RWPE2 (cell line): ENCODE measurements at regions not wholly inside any gene's neighbourhood (a gene's known extent, or its start where the extent isn't known, plus 50 kb on each side); places are given as distances from the start of the nearest gene placed in this dataset.

Experiments
- ATAC-seq: fragments of 200-7000 bp; cut with Tn5 transposase; 3 replicates; pipeline ENCODE4 v1.9.1; 2021; ENCODE audit warnings: low read depth
- DNase-seq: peaks from one replicate; pipeline ENCODE4 v3.0.0-alpha.2; 2020; ENCODE audit warnings: low spot score
- H3K27ac ChIP-seq: fragments of 450-650 bp; 2 replicates; pipeline ENCODE4 v1.5.1; 2017; ENCODE audit warnings: mild to moderate bottlenecking; ENCODE audit not compliant: poor library complexity, severe bottlenecking
- H3K27me3 ChIP-seq: fragments of 250-450 bp; sonication (Bioruptor Pico); 2 replicates; pipeline ENCODE4 v1.5.1; 2021; ENCODE audit warnings: mild to moderate bottlenecking, moderate library complexity; ENCODE audit not compliant: insufficient read depth, poor library complexity, severe bottlenecking
- H3K36me3 ChIP-seq: fragments of 250-450 bp; sonication (Bioruptor Pico); 2 replicates; pipeline ENCODE4 v1.5.1; 2020; ENCODE audit warnings: low read depth, mild to moderate bottlenecking, moderate library complexity
- H3K4me1 ChIP-seq: fragments of 250-450 bp; sonication (Bioruptor Pico); 2 replicates; pipeline ENCODE4 v1.5.1; 2021; ENCODE audit warnings: mild to moderate bottlenecking, moderate library complexity; ENCODE audit not compliant: insufficient read depth, poor library complexity, severe bottlenecking
- H3K4me3 ChIP-seq: fragments of 250-450 bp; sonication (Bioruptor Pico); 2 replicates; pipeline ENCODE4 v1.5.1; 2021; ENCODE audit warnings: mild to moderate bottlenecking, moderate library complexity; ENCODE audit not compliant: severe bottlenecking
- H3K9me3 ChIP-seq: fragments of 250-450 bp; sonication (Bioruptor Pico); 2 replicates; pipeline ENCODE4 v1.5.1; 2021; ENCODE audit warnings: mild to moderate bottlenecking, moderate library complexity; ENCODE audit not compliant: severe bottlenecking
- TF ChIP-seq, protein P1 (sequence below): fragments of 450-650 bp; IDR thresholded peaks from one replicate; pipeline ENCODE4 v1.5.1; 2017; ENCODE audit warnings: mild to moderate bottlenecking, moderate library complexity; ENCODE audit not compliant: poor library complexity, severe bottlenecking

DNA sequence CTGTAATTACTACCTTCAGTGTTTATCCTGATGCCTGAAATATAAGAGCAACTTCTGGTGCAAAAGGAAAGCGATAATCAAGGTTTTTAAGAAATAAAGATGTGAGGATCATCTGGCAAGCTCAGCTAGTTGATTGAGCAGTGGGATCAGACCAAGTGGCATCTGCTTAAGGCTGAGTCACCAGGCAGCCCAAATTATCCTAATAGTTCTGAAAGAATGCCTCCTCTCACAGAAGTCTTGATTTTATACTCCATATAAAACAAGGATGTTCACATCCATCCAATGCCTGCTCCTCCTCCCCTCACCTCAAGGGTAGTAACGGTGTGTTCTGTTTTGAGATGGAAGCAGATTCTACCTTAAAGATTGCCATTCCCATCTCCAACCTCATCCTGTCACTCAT is 134.5 kb upstream of the RASGEF1B start:
- H3K27me3 ChIP-seq = no peaks in the 10 kb centered on the region
- DNase-seq (no peak), ATAC-seq (no peak)
- peaks cover 3% of the 10 kb centered on the region for H3K4me1 ChIP-seq
- TF ChIP-seq, protein P1, sequence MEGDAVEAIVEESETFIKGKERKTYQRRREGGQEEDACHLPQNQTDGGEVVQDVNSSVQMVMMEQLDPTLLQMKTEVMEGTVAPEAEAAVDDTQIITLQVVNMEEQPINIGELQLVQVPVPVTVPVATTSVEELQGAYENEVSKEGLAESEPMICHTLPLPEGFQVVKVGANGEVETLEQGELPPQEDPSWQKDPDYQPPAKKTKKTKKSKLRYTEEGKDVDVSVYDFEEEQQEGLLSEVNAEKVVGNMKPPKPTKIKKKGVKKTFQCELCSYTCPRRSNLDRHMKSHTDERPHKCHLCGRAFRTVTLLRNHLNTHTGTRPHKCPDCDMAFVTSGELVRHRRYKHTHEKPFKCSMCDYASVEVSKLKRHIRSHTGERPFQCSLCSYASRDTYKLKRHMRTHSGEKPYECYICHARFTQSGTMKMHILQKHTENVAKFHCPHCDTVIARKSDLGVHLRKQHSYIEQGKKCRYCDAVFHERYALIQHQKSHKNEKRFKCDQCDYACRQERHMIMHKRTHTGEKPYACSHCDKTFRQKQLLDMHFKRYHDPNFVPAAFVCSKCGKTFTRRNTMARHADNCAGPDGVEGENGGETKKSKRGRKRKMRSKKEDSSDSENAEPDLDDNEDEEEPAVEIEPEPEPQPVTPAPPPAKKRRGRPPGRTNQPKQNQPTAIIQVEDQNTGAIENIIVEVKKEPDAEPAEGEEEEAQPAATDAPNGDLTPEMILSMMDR = no peak
- no peaks in the 10 kb centered on the region for H3K9me3 ChIP-seq
- no peak overlapping the region for H3K4me3 ChIP-seq
- H3K27ac ChIP-seq = no peak overlapping the region
- H3K36me3 ChIP-seq = no peaks in the 10 kb centered on the region

DNA sequence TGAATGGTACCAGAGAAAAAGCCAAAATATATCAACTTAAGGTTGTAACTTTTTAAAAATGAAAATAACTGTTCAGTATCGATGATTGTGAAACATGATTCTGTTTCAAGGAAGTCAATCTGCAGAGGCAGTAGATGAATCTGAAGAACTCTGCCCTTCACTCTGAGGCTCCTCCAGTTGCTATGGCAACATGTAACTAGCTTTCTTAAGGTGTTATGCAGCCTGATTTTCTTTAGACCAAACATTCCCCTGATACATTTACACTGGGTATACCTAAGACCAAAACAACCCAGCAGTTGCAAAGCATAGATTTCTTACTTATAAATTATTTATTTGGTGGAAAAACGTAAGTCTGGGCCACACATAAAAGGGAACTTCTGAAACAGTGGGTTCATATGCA is 133.6 kb upstream of the RASGEF1B start:
- Histone ChIP-seq H3K4me3 (no peak overlapping the region), H3K27me3 (no peaks in the 10 kb centered on the region), H3K36me3 (no peaks in the 10 kb centered on the region), H3K4me1 (peaks cover 3% of the 10 kb centered on the region), H3K9me3 (no peaks in the 10 kb centered on the region), H3K27ac (no peak overlapping the region)
- ATAC-seq (no peak), DNase-seq (no peak)
- TF ChIP-seq, protein P1 = no peak

DNA sequence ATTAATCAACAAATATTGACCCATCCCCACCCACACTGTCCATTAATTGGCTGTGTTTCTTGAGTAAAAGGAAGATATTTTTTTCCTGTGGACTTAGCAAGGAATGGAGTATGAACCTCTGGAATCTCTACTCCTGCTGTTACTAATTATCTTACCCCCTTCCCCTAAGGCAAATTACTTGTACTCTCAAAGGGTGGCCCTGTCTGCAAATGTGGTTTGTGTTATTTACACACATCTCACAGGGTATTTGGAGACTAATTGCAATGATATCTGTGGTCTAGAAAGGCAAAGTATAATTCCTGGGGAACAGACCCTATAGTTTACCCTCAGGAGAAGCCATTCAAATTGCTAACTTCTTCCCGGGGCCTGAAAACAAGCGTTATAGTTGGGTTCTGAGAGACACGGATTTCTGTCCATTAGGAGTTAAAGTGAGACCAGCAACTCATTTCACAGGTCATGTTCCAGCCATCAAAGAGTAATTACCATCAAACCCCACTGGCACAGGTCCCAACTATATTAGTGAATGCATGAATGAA is 133.0 kb upstream of the RASGEF1B start:
- Histone ChIP-seq H3K9me3 (no peaks in the 10 kb centered on the region), H3K4me1 (peaks cover 3% of the 10 kb centered on the region), H3K4me3 (no peak overlapping the region), H3K27ac (no peak overlapping the region), H3K27me3 (no peaks in the 10 kb centered on the region), H3K36me3 (no peaks in the 10 kb centered on the region)
- DNase-seq (no peak), ATAC-seq (no peak)
- TF ChIP-seq, protein P1 = no peak

DNA sequence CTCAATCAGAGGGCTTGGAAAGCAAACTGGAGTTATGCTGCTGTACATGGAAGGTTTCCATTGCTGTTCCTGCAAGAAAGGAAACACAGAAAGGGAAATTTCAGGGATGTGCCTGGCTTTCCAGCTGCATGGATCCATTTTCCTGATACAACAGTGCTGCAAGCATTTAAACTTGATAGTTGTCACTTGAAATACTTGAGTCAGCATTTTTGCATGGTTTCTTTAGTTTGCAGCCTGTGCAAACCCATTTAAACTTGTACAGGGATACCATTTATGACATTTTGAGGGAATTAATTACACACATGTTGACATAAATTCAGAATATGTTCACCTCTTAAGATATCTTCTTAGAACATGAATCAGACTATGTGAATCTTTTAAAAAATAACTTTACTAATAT is 131.1 kb upstream of the RASGEF1B start:
- Histone ChIP-seq H3K9me3 (no peaks in the 10 kb centered on the region), H3K27me3 (no peaks in the 10 kb centered on the region), H3K4me3 (no peak overlapping the region), H3K27ac (no peak overlapping the region), H3K36me3 (no peaks in the 10 kb centered on the region), H3K4me1 (peaks cover 3% of the 10 kb centered on the region)
- ATAC-seq (no peak), DNase-seq (no peak)
- TF ChIP-seq, protein P1 = no peak

DNA sequence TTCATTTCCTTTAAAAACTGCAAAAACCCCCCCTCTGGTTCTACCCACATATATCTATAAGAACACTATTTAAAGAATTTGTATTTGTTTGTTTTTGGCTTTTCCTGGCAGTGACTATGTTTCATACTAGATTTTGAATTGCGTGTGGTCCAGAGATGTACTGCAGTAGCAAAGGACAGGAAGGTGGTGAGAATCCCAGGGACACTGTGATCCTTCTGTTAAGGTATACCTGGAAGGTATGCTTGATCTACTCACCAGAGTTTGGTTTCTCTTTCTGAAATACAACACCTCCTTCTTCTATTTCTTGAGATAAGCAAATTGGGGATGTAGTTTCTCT is 129.6 kb upstream of the RASGEF1B start:
- Histone ChIP-seq H3K4me3 (no peak overlapping the region), H3K27ac (no peak overlapping the region), H3K36me3 (no peaks in the 10 kb centered on the region), H3K9me3 (no peaks in the 10 kb centered on the region), H3K27me3 (no peaks in the 10 kb centered on the region), H3K4me1 (no peaks in the 10 kb centered on the region)
- ATAC-seq (peak; percentile 77), DNase-seq (no peak)
- TF ChIP-seq, protein P1 = no peak
